ENCODE measurements at regions not wholly inside any gene's neighbourhood (a gene's known extent, or its start where the extent isn't known, plus 50 kb on each side); places are given as distances from the start of the nearest gene placed in this dataset.

DNA sequence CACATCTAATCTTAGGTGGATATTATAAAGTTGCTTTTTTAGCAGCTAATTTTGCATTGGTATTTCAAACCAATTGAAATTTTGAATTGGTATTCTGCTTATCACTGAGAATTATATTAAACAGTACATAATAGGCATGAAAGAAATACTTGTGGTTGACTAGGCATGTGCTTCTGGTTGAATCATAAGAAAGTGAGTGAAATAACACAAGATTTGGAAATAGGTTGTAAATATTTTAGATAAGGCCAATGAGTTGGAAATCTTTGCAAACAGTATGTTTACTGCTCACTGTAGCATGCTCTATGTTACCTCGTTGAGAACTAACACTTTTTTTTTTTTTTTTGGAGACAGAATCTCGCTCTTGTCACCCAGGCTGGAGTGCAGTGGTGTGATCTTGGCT lies 66.8 kb upstream of the RFC3 start:
- DNase-seq (ENCODE audit: low read depth) = no peak

DNA sequence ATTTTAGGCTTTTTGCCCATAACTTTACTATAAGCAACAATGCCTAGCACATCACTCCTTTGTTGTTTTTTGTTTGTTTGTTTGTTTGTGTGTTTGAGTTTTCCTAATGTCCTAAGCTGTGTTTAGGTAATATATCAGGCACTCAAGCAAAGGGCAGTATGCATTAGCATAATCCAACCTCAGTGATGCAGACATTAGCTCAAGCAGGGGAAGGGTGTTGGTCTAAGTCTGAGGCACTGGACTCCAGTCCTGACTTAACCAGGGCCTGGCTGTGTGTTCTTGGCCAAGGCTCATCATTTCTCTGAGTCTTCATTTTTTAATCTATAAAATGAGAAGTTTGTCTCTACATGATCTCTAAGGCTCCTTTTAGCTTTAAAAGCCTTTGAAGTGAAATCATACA lies 65.9 kb upstream of the RFC3 start:
- DNase-seq (ENCODE audit: low read depth) = no peak

DNA sequence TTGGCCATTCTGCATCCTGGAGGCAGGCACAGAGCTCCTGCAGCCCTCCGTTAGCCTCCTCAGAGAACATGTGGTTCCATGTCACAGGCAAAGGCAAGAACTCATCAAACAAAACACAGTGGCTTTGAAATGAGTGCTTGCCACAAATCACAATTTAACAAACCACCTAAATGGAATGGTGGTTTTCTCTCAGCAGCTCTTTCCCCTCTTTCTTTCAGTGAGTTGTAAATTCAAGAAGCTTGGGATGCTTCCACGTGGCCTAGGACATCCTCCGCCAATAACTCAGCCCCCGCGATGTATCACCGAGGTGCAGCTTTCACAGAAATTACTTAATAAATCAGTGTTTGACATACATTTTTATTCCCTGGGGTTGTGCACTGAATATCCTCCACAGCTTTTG lies 65.4 kb upstream of the RFC3 start:
- no peak for DNase-seq (ENCODE audit: low read depth)

DNA sequence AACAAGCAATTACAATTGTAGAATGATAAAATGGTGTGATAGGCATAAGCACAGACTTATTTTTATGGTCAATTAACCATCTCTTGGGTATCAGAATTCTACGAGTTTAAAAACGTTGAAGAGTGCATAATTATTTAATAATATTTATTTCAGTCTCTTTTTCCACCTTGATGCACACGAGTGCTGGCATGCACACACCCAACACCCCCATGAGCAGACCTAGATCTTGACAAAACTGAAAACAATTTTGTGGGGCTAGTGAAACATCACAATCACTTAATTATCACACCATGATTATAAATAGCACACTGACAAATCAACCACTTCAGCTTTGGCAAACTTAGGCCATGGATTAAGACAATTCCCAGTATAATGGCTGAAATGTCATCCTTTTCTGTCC lies 61.0 kb upstream of the RFC3 start:
- no peak for DNase-seq (ENCODE audit: low read depth)

DNA sequence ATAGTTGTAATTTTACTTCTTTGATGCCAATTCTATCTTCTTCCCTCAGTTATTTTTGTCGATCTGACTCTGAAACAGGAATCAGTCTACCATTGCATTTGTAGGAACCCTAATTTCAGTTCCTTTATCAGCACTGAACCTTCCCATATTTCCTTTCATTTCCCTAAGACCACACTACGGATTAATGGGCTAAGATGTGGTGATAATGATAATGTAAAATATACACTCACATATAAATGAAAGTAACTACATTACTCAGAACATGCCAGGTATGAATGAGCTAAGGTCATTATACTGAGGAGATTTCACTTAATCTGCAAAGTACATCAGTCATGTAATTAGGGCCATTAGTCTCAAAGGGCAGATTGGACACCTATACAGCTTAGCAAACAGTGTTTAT lies 60.2 kb upstream of the RFC3 start:
- no peak for DNase-seq (ENCODE audit: low read depth)

DNA sequence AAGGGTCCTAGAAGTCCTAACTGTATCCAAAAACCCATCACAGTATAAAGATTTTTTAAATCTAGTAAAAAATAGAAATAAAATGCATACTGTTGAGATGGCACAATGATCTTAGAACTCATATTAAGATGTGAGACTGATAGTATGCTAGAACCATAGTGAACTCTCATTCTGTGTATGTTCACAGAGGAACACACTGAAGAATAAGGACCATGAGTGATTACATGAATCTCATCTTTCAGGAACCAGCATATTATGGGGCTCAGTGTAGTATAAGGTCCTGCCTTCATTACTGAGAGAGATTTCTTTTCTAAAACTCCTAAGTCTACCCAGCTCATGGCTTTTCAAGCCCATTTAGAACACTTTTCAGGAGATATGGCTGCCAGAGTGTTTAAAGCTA lies 59.8 kb upstream of the RFC3 start:
- no peak for DNase-seq (ENCODE audit: low read depth)

DNA sequence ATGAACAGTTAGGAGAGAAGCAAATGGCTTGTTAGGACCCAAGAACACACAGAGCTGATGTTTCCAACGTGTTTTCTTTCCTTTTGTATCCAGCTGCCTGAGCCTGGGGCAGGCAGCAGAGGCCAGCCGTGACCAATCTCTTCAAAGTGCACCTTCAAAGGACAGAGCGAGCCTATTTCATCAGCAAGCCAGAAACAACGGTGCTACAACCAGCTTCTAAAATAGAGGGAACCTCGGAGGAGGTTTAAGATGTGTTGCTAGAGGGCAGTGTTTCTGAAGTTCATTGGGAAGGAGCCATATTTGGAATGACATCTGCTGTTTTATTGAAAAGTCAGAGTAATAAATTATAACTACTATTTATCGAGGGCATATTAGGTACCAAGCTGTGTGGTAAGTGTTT lies 56.2 kb upstream of the RFC3 start:
- DNase-seq (ENCODE audit: low read depth) = no peak

DNA sequence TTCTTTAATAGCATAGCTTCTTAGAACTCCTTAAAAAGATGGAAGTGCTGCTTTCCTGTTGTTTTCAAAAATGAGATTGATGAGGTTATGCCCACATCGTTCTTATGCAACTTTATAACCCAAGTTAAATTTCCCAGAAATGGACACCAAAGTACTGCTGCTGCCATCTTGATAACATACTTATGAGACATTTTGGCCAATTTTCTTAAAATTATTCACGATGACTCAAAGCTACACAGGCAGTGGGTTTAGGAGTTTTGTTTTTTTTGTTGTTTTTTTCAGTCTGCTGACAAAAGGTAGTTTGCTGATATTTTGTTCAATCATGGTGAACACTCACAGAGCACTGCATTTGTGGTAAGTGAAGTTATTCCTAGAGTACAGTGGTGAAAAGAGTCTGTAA lies 54.9 kb upstream of the RFC3 start:
- DNase-seq (ENCODE audit: low read depth) = no peak

DNA sequence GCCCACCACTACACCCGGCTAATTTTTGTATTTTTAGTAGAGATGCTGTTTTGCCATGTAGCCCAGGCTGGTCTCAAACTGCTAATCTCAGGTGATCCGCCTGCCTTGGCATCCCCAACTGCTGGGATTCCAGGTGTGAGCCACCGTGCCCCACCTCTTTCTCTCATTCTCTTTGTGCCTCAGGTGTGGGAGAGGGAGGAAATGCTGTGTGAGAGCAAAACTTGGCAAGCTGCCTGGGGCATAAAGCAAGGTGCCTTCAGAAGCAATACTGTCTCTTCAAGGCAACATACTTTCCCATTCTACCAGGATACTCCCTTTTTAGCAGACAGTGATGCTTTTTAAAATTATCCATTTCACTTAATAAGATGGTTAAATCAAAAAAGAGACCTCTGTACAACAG lies 53.2 kb upstream of the RFC3 start:
- no peak for DNase-seq (ENCODE audit: low read depth)

DNA sequence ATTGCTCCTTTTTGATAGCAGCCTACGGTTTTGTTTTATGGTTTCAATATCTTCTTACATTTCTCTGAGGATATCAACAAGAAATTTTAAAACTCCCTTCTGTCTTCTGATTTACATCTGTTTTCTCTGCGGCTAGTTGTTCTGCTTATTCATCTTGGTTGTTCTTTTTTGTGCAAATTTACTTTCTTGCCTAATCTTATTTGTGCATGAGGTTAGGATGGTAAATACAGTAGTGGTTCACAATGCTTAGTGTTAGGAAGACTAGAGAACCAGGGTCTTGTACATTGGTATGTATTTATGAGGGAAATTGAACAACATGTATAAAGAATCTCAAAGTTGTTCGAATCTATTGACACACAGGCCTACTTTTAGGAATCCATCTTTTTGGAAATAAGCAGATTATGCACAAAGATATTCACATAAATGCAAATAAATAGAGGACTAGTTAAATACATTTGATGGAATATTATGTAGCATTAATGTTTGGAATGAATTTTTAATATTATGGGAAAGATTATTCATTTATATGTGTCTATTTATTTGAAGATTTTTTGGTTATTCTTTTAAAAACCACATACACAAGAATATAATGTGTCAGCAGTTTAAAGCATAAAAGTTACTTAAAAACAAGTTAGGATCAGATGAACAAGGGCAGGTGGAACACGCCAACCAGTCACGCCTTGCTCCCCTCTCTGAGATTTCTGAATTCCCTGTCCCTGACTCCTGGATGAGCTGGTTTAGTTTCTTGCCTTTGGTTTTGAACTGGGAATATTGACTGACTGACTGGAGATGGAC lies 51.4 kb upstream of the RFC3 start:
- no peak for DNase-seq (ENCODE audit: low read depth)

DNA sequence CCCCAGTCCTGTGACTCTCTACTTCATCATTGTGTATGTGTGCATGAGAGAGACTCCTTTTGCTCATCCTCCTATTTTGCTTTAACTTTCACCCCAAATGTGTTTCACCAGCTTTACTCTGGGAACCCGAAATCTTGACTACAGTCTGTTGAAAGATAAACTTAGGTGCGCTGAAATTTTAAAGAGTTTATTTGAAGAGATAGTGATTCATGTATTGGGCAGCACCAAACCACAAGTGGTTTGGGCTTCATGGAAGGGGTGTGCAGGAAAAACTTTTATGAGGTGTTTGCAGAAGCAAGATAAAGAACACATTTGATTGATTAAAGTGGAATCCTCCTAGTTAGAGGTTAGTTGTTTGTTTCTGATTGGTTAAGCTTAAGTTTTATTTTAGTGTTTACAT lies 50.8 kb upstream of the RFC3 start:
- DNase-seq (ENCODE audit: low read depth) = no peak

Measured in T-helper 22 cell (primary cell).